Glutamatergic neuron (in vitro differentiated cells): ENCODE measurements at regions not wholly inside any gene's neighbourhood (a gene's known extent, or its start where the extent isn't known, plus 50 kb on each side); places are given as distances from the start of the nearest gene placed in this dataset.

Experiments
- DNase-seq: peaks from one replicate; pipeline ENCODE4 v3.0.0; 2022
- H3K27ac Mint-ChIP-seq: one replicate; pipeline ENCODE4 v1.8.0; 2020; ENCODE audit warnings: mild to moderate bottlenecking, mixed read lengths, inconsistent platforms; ENCODE audit not compliant: unreplicated experiment
- H3K27me3 Mint-ChIP-seq: one replicate; pipeline ENCODE4 v1.8.0; 2020; ENCODE audit warnings: mild to moderate bottlenecking, moderate library complexity, mixed read lengths, inconsistent platforms; ENCODE audit not compliant: unreplicated experiment
- H3K36me3 Mint-ChIP-seq: one replicate; pipeline ENCODE4 v1.8.0; 2020; ENCODE audit warnings: mild to moderate bottlenecking, mixed read lengths, inconsistent platforms; ENCODE audit not compliant: unreplicated experiment
- H3K4me1 Mint-ChIP-seq: one replicate; pipeline ENCODE4 v1.8.0; 2020; ENCODE audit warnings: mild to moderate bottlenecking, low read depth, mixed read lengths, inconsistent platforms; ENCODE audit not compliant: unreplicated experiment
- H3K4me3 Mint-ChIP-seq: one replicate; pipeline ENCODE4 v1.8.0; 2020; ENCODE audit warnings: mild to moderate bottlenecking, mixed read lengths, inconsistent platforms; ENCODE audit not compliant: unreplicated experiment
- H3K9me3 Mint-ChIP-seq: one replicate; pipeline ENCODE4 v1.8.0; 2020; ENCODE audit warnings: mild to moderate bottlenecking, moderate library complexity, mixed read lengths, inconsistent platforms; ENCODE audit not compliant: unreplicated experiment
- TF ChIP-seq, protein P1 (sequence below): fragments of 200-600 bp; sonication (generic); IDR thresholded peaks from one replicate; pipeline ENCODE4 v1.5.0; 2021; ENCODE audit not compliant: partially characterized antibody, unreplicated experiment

- H3K36me3 Mint-ChIP-seq, result peaks cover 6% of the 10 kb centered on the region
- peaks cover 3% of the 10 kb centered on the region for H3K9me3 Mint-ChIP-seq
- peaks cover 4% of the 10 kb centered on the region for H3K27me3 Mint-ChIP-seq
- peaks cover 4% of the 10 kb centered on the region for H3K4me1 Mint-ChIP-seq
- H3K27ac Mint-ChIP-seq, result no peak overlapping the region
- no peak overlapping the region for H3K4me3 Mint-ChIP-seq
- DNase-seq, result no peak
- TF ChIP-seq, protein P1, sequence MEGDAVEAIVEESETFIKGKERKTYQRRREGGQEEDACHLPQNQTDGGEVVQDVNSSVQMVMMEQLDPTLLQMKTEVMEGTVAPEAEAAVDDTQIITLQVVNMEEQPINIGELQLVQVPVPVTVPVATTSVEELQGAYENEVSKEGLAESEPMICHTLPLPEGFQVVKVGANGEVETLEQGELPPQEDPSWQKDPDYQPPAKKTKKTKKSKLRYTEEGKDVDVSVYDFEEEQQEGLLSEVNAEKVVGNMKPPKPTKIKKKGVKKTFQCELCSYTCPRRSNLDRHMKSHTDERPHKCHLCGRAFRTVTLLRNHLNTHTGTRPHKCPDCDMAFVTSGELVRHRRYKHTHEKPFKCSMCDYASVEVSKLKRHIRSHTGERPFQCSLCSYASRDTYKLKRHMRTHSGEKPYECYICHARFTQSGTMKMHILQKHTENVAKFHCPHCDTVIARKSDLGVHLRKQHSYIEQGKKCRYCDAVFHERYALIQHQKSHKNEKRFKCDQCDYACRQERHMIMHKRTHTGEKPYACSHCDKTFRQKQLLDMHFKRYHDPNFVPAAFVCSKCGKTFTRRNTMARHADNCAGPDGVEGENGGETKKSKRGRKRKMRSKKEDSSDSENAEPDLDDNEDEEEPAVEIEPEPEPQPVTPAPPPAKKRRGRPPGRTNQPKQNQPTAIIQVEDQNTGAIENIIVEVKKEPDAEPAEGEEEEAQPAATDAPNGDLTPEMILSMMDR, result no peak
Observed at GRCh38 chr3:117346901-117347300, 637.3 kb downstream of the TUSC7 start.

DNA sequence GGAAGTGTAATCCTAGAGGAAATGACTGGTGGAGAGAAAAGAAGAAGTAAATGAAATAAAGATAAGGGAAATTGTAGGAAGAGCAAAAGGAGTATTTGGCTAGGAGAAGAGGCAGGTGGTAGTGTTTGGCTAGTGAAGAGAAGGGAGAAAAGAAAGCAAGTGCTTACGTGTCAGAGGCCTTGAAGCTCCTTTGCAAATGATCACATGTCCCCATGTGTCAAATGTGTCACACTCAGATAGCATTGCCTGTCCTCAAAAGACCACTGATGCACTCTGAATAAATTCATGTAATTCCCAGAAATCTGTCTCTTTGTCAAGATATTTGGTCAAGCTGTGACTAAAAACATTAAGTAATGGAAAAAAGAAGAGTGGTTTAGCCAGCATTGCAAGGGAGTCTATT lies 639.3 kb downstream of the TUSC7 start:
- Mint-ChIP-seq H3K36me3 (no peaks in the 10 kb centered on the region), H3K4me1 (no peaks in the 10 kb centered on the region), H3K9me3 (peaks cover 3% of the 10 kb centered on the region), H3K27ac (no peak overlapping the region), H3K27me3 (no peaks in the 10 kb centered on the region), H3K4me3 (no peak overlapping the region)
- TF ChIP-seq, protein P1, result no peak
- no peak for DNase-seq

- DNase-seq, result no peak
- no peaks in the 10 kb centered on the region for H3K27me3 Mint-ChIP-seq
- peaks cover 1% of the 10 kb centered on the region for H3K9me3 Mint-ChIP-seq
- H3K4me1 Mint-ChIP-seq, result no peaks in the 10 kb centered on the region
- H3K4me3 Mint-ChIP-seq, result no peak overlapping the region
- TF ChIP-seq, protein P1, result no peak
- H3K36me3 Mint-ChIP-seq, result no peaks in the 10 kb centered on the region
- no peak overlapping the region for H3K27ac Mint-ChIP-seq
Observed at GRCh38 chr3:117349566-117349965, 640.0 kb downstream of the TUSC7 start.

GRCh38 chr3:117350371-117350770 lies 640.8 kb downstream of the TUSC7 start:
- H3K27ac Mint-ChIP-seq, result no peak overlapping the region
- DNase-seq, result no peak
- no peaks in the 10 kb centered on the region for H3K27me3 Mint-ChIP-seq

GRCh38 chr3:117355566-117355965 lies 646.0 kb downstream of the TUSC7 start:
- peak; percentile 44 for DNase-seq
- Mint-ChIP-seq H3K4me1 (peaks cover 9% of the 10 kb centered on the region), H3K4me3 (no peak overlapping the region), H3K27me3 (no peaks in the 10 kb centered on the region), H3K36me3 (peaks cover under 1% of the 10 kb centered on the region), H3K27ac (no peak overlapping the region), H3K9me3 (peaks cover 5% of the 10 kb centered on the region)
- TF ChIP-seq, protein P1, result peak; percentile 74

More at GRCh38 chr3:117350371-117350770, 640.8 kb downstream of the TUSC7 start:
- Mint-ChIP-seq H3K36me3 (no peaks in the 10 kb centered on the region), H3K4me3 (no peak overlapping the region), H3K9me3 (peaks cover 1% of the 10 kb centered on the region), H3K4me1 (peaks cover 2% of the 10 kb centered on the region)
- TF ChIP-seq, protein P1, result no peak
